ENCODE measurements at regions not wholly inside any gene's neighbourhood (a gene's known extent, or its start where the extent isn't known, plus 50 kb on each side); places are given as distances from the start of the nearest gene placed in this dataset.

GRCh38 chr4:19735012-19735411 is 516.7 kb upstream of the SLIT2 start:
- ChIA-PET POLR2A (no interaction called here), CTCF (no interaction called here)
- TF ChIP-seq, protein P1, sequence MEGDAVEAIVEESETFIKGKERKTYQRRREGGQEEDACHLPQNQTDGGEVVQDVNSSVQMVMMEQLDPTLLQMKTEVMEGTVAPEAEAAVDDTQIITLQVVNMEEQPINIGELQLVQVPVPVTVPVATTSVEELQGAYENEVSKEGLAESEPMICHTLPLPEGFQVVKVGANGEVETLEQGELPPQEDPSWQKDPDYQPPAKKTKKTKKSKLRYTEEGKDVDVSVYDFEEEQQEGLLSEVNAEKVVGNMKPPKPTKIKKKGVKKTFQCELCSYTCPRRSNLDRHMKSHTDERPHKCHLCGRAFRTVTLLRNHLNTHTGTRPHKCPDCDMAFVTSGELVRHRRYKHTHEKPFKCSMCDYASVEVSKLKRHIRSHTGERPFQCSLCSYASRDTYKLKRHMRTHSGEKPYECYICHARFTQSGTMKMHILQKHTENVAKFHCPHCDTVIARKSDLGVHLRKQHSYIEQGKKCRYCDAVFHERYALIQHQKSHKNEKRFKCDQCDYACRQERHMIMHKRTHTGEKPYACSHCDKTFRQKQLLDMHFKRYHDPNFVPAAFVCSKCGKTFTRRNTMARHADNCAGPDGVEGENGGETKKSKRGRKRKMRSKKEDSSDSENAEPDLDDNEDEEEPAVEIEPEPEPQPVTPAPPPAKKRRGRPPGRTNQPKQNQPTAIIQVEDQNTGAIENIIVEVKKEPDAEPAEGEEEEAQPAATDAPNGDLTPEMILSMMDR (IDR thresholded peaks at IDR 0.05), result no peak
- TF ChIP-seq POLR2AphosphoS5 (IDR thresholded peaks at IDR 0.05; ENCODE audit: low read depth, low read length), result no peak
- no peak for TF ChIP-seq REST (IDR thresholded peaks at IDR 0.05; ENCODE audit: insufficient read depth in 1 of 2, low read depth in 2 of 2, low read length in 1 of 2)
- TF ChIP-seq SIN3A (IDR thresholded peaks at IDR 0.05; ENCODE audit: borderline replicate concordance, insufficient read depth, low read depth, low read length), result no peak
- no peak for TF ChIP-seq TCF7L2 (IDR thresholded peaks at IDR 0.05; ENCODE audit: low read depth, low read length)
- no peaks in the 10 kb centered on the region for H3K9me3 ChIP-seq (ENCODE audit: control insufficient read depth, insufficient read depth, low read depth, low read length)
- no peaks in the 10 kb centered on the region for H3K36me3 ChIP-seq (ENCODE audit: control insufficient read depth, insufficient read depth, low read length)
- H3K4me1 ChIP-seq (ENCODE audit: control insufficient read depth, insufficient read depth, low read length), result peaks cover 7% of the 10 kb centered on the region
- DNase-seq (ENCODE audit: low read depth, low spot score), result no peak
- ATAC-seq, result no peak
- no peak overlapping the region for H3K27ac ChIP-seq (ENCODE audit: low read length)
- H3K27me3 ChIP-seq (ENCODE audit: control insufficient read depth, insufficient read depth, low read length), result no peaks in the 10 kb centered on the region
- no TSS peak for BruUV-seq (replicated peaks)
- intact Hi-C loops (cut with micrococcal nuclease; ENCODE audit: unreplicated experiment), result no loop called here
- no peak overlapping the region for H3K4me3 ChIP-seq (ENCODE audit: low read depth in 2 of 2, low read length in 2 of 2)
- in situ Hi-C loops (cut with HindIII; ENCODE audit: low pct_unique_long_range_greater_than_20kb, low sequenced_read_pairs), result no loop called here

- H3K27me3 ChIP-seq (ENCODE audit: control insufficient read depth, insufficient read depth, low read length), result no peaks in the 10 kb centered on the region
- CTCF ChIA-PET, result no interaction called here
- no peaks in the 10 kb centered on the region for H3K36me3 ChIP-seq (ENCODE audit: control insufficient read depth, insufficient read depth, low read length)
- in situ Hi-C loops (cut with HindIII; ENCODE audit: low pct_unique_long_range_greater_than_20kb, low sequenced_read_pairs), result no loop called here
- H3K27ac ChIP-seq (ENCODE audit: low read length), result no peak overlapping the region
- POLR2A ChIA-PET, result no interaction called here
- intact Hi-C loops (cut with micrococcal nuclease; ENCODE audit: unreplicated experiment), result no loop called here
- no peak overlapping the region for H3K4me3 ChIP-seq (ENCODE audit: low read depth in 2 of 2, low read length in 2 of 2)
- ATAC-seq (no peak), DNase-seq (ENCODE audit: low read depth, low spot score) (no peak)
- H3K9me3 ChIP-seq (ENCODE audit: control insufficient read depth, insufficient read depth, low read depth, low read length), result no peaks in the 10 kb centered on the region
- TF ChIP-seq REST (IDR thresholded peaks at IDR 0.05; ENCODE audit: insufficient read depth in 1 of 2, low read depth in 2 of 2, low read length in 1 of 2), result no peak
- no TSS peak for BruUV-seq (replicated peaks)
- H3K4me1 ChIP-seq (ENCODE audit: control insufficient read depth, insufficient read depth, low read length), result no peaks in the 10 kb centered on the region
These were observed 521.6 kb upstream of the SLIT2 start for GRCh38 chr4:19729886-19730651.

Data from Panc1 (cell line).